ENCODE measurements at regions not wholly inside any gene's neighbourhood (a gene's known extent, or its start where the extent isn't known, plus 50 kb on each side); places are given as distances from the start of the nearest gene placed in this dataset.

GRCh38 chr3:76627236-76627635 is 412.7 kb upstream of the ROBO2 start (continued):
- TF ChIP-seq, protein P1, sequence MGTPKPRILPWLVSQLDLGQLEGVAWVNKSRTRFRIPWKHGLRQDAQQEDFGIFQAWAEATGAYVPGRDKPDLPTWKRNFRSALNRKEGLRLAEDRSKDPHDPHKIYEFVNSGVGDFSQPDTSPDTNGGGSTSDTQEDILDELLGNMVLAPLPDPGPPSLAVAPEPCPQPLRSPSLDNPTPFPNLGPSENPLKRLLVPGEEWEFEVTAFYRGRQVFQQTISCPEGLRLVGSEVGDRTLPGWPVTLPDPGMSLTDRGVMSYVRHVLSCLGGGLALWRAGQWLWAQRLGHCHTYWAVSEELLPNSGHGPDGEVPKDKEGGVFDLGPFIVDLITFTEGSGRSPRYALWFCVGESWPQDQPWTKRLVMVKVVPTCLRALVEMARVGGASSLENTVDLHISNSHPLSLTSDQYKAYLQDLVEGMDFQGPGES (IDR thresholded peaks at IDR 0.05): no peak
- TF ChIP-seq EP300 (IDR thresholded peaks at IDR 0.05; ENCODE audit: borderline replicate concordance in 1 of 2, control insufficient read depth in 1 of 2, low read depth in 2 of 2, low read length in 2 of 2) (no peak), E4F1 (IDR thresholded peaks at IDR 0.05; ENCODE audit: borderline replicate concordance, partially characterized antibody) (no peak), CBX5 (IDR thresholded peaks at IDR 0.05; ENCODE audit: low read depth) (no peak)

GRCh38 chr3:76631251-76631650 is 408.6 kb upstream of the ROBO2 start:
- POLR2A ChIA-PET: no interaction called here
- SMC1A ChIA-PET (ENCODE audit: uncharacterized antibody, unreplicated experiment): no interaction called here
- H2AFZ ChIP-seq (ENCODE audit: control insufficient read depth, low read depth, low read length): no peak overlapping the region
- BruUV-seq (replicated peaks): no TSS peak
- no peak for TF ChIP-seq KLF5 (IDR thresholded peaks at IDR 0.05; ENCODE audit: partially characterized antibody)
- TF ChIP-seq TCF7 (IDR thresholded peaks at IDR 0.05; ENCODE audit: borderline replicate concordance): no peak
- no peak for TF ChIP-seq CHD4 (IDR thresholded peaks at IDR 0.05)
- TF ChIP-seq STAT1 (conservative IDR thresholded peaks at IDR 0.05): no peak
- TF ChIP-seq CEBPZ (IDR thresholded peaks at IDR 0.05; ENCODE audit: low read depth, low read length): no peak
- TF ChIP-seq IKZF1 (conservative IDR thresholded peaks at IDR 0.05): no peak
- TF ChIP-seq, protein P2, sequence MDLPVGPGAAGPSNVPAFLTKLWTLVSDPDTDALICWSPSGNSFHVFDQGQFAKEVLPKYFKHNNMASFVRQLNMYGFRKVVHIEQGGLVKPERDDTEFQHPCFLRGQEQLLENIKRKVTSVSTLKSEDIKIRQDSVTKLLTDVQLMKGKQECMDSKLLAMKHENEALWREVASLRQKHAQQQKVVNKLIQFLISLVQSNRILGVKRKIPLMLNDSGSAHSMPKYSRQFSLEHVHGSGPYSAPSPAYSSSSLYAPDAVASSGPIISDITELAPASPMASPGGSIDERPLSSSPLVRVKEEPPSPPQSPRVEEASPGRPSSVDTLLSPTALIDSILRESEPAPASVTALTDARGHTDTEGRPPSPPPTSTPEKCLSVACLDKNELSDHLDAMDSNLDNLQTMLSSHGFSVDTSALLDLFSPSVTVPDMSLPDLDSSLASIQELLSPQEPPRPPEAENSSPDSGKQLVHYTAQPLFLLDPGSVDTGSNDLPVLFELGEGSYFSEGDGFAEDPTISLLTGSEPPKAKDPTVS (IDR thresholded peaks at IDR 0.05; ENCODE audit: low read depth, low read length): no peak
- TF ChIP-seq NR2C1 (IDR thresholded peaks at IDR 0.05): no peak
- no peak for TF ChIP-seq YBX1 (IDR thresholded peaks at IDR 0.05)
- no peak for TF ChIP-seq RB1 (IDR thresholded peaks at IDR 0.05; ENCODE audit: borderline replicate concordance)
- no peak for TF ChIP-seq ZNF217 (IDR thresholded peaks at IDR 0.05)
- TF ChIP-seq IKZF2 (IDR thresholded peaks at IDR 0.05): no peak
- no peak for TF ChIP-seq BRCA1 (IDR thresholded peaks at IDR 0.05; ENCODE audit: low read depth, low read length)
- RAD21 ChIA-PET (ENCODE audit: unreplicated experiment): no interaction called here
- WGBS (ENCODE audit: insufficient coverage, insufficient replicate concordance, low lambda C conversion rate, missing lambda C conversion rate): 41% methylated on average over 4 of the region's 4 CpGs
- intact Hi-C loops (cut with micrococcal nuclease; ENCODE audit: unreplicated experiment) (no loop called here), in situ Hi-C loops (cut with MboI) (no loop called here)
- no peak for FAIRE-seq
- H3K36me3 ChIP-seq (ENCODE audit: control insufficient read depth in 2 of 2, insufficient read depth in 2 of 2, low read length in 1 of 2): no peaks in the 10 kb centered on the region
- no peaks in the 10 kb centered on the region for H4K20me1 ChIP-seq (ENCODE audit: control insufficient read depth, insufficient read depth)
- no peak overlapping the region for H3K4me2 ChIP-seq (ENCODE audit: control insufficient read depth, insufficient read depth)
- CTCF ChIA-PET: no interaction called here
- no peaks in the 10 kb centered on the region for H3K79me2 ChIP-seq (ENCODE audit: control insufficient read depth, insufficient read depth, low read length)
- no peak overlapping the region for H3K9ac ChIP-seq (ENCODE audit: control insufficient read depth, insufficient read depth, low read length)
- H3K4me3 ChIP-seq: no peak overlapping the region
- ATAC-seq: no peak
- no peak for DNase-seq (ENCODE audit: low read depth, low spot score)
- H3K27ac ChIP-seq (ENCODE audit: control insufficient read depth, insufficient read depth): no peak overlapping the region
- H3K27me3 ChIP-seq (replicated peaks in 1 of 2; ENCODE audit: control insufficient read depth in 2 of 2, insufficient read depth in 2 of 2, low read length in 1 of 2): no peaks in the 10 kb centered on the region
- H3K4me1 ChIP-seq (ENCODE audit: control insufficient read depth, insufficient read depth, low read length): no peaks in the 10 kb centered on the region
- no peaks in the 10 kb centered on the region for H3K9me3 ChIP-seq (replicated peaks; ENCODE audit: control insufficient read depth, insufficient read depth, low read length)
